PFSK-1 (cell line): ENCODE measurements at regions not wholly inside any gene's neighbourhood (a gene's known extent, or its start where the extent isn't known, plus 50 kb on each side); places are given as distances from the start of the nearest gene placed in this dataset.

Experiments
- FOXP2 ChIP-seq: optimal IDR thresholded peaks from 2 replicates; pipeline ENCODE3; 2011; ENCODE audit warnings: borderline replicate concordance, control low read depth, inconsistent platforms; ENCODE audit not compliant: insufficient read depth; ENCODE audit errors: extremely low read length, extremely low read depth
- POLR2AphosphoS5 ChIP-seq: IDR thresholded peaks from 2 replicates; pipeline ENCODE4 v1.6.1; 2012; ENCODE audit warnings: low read depth, mild to moderate bottlenecking, control low read depth, low read length, moderate library complexity
- REST ChIP-seq, 2 experiments: IDR thresholded peaks; 2 replicates each; pipeline versions ENCODE4 v1.6.1 to v1.8.0; 2011 to 2012; ENCODE audit warnings: low read depth in 2 of 2, low read length in 2 of 2, control low read depth in 1 of 2, inconsistent platforms in 1 of 2, mild to moderate bottlenecking in 1 of 2, moderate library complexity in 1 of 2; ENCODE audit not compliant: insufficient read depth in 1 of 2
- SIN3A ChIP-seq: IDR thresholded peaks from 2 replicates; pipeline ENCODE4 v1.6.1; 2012; ENCODE audit warnings: mild to moderate bottlenecking, low read length, moderate library complexity, borderline replicate concordance; ENCODE audit not compliant: insufficient read depth
- TAF1 ChIP-seq: IDR thresholded peaks from 2 replicates; pipeline ENCODE4 v1.6.1; 2012; ENCODE audit warnings: low read length, control low read depth, borderline replicate concordance; ENCODE audit not compliant: insufficient read depth

- TF ChIP-seq FOXP2 (no peak), SIN3A (no peak), REST (IDR thresholded peaks at IDR 0.05; ENCODE audit: insufficient read depth in 1 of 2, low read depth in 2 of 2, low read length in 2 of 2) (no peak), TAF1 (no peak), POLR2AphosphoS5 (no peak)
These were observed 137.0 kb upstream of the MED14 start for GRCh38 chrX:40872351-40872750.

- no peak for TF ChIP-seq TAF1
- no peak for TF ChIP-seq SIN3A
- TF ChIP-seq FOXP2: no peak
- no peak for TF ChIP-seq REST (IDR thresholded peaks at IDR 0.05; ENCODE audit: insufficient read depth in 1 of 2, low read depth in 2 of 2, low read length in 2 of 2)
- TF ChIP-seq POLR2AphosphoS5: no peak
These were observed 140.1 kb upstream of the MED14 start for GRCh38 chrX:40875476-40875875.

- TF ChIP-seq REST (IDR thresholded peaks at IDR 0.05; ENCODE audit: insufficient read depth in 1 of 2, low read depth in 2 of 2, low read length in 2 of 2) (no peak), TAF1 (no peak), SIN3A (no peak), FOXP2 (no peak), POLR2AphosphoS5 (no peak)
These were observed 142.5 kb upstream of the MED14 start for GRCh38 chrX:40877887-40878286.

- TF ChIP-seq POLR2AphosphoS5 (no peak), REST (IDR thresholded peaks at IDR 0.05; ENCODE audit: insufficient read depth in 1 of 2, low read depth in 2 of 2, low read length in 2 of 2) (no peak), TAF1 (no peak), SIN3A (no peak), FOXP2 (no peak)
These were observed 143.4 kb upstream of the MED14 start for GRCh38 chrX:40878766-40879165.

- TF ChIP-seq REST (IDR thresholded peaks at IDR 0.05; ENCODE audit: insufficient read depth in 1 of 2, low read depth in 2 of 2, low read length in 2 of 2) (no peak), FOXP2 (no peak), TAF1 (no peak), SIN3A (no peak), POLR2AphosphoS5 (no peak)
These were observed 145.4 kb upstream of the MED14 start for GRCh38 chrX:40880712-40881111.
